Type B pancreatic cell (in vitro differentiated cells): ENCODE measurements at regions not wholly inside any gene's neighbourhood (a gene's known extent, or its start where the extent isn't known, plus 50 kb on each side); places are given as distances from the start of the nearest gene placed in this dataset.

ENCODE experiments used
- DNase-seq: peaks from one replicate; pipeline ENCODE4 v3.0.0; 2021; ENCODE audit warnings: mixed read lengths; ENCODE audit not compliant: unreplicated experiment; ENCODE audit errors: extremely low spot score
- H3K27ac Mint-ChIP-seq: 2 replicates; pipeline ENCODE4 v1.8.0; 2021; ENCODE audit warnings: mild to moderate bottlenecking, mixed read lengths
- H3K27me3 Mint-ChIP-seq: 2 replicates; pipeline ENCODE4 v1.8.0; 2021; ENCODE audit warnings: mixed read lengths
- H3K36me3 Mint-ChIP-seq: 2 replicates; pipeline ENCODE4 v1.8.0; 2021; ENCODE audit warnings: mixed read lengths
- H3K4me1 Mint-ChIP-seq: one replicate; pipeline ENCODE4 v1.8.0; 2021; ENCODE audit warnings: mixed read lengths; ENCODE audit not compliant: unreplicated experiment
- H3K4me3 Mint-ChIP-seq: 2 replicates; pipeline ENCODE4 v1.8.0; 2021; ENCODE audit warnings: mild to moderate bottlenecking, mixed read lengths
- H3K9me3 Mint-ChIP-seq: 2 replicates; pipeline ENCODE4 v1.8.0; 2021; ENCODE audit warnings: mixed read lengths
- TF ChIP-seq, protein P1 (sequence below): fragments of 200-600 bp; sonication (generic); conservative IDR thresholded peaks from 2 replicates; pipeline ENCODE4 v1.5.0; 2021; ENCODE audit warnings: antibody characterized with exemption, mild to moderate bottlenecking

DNA sequence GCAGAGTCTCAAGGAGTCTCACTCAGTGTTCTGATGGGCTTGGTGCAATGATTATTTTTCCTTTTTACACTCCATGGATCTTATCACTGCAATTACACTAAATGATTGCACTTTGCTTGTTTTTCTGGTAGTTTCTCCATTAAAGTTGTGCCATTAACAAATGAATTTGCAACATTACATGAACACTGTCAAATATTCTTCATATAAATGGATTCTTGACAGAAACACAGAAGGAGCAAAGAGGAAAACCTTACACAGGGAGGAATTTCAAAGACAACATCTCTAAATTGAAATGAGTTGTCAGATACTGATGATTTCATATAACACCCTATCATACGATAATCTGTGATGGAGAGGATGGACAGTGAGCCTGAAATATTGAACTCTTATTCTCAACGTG lies 65.4 kb upstream of the CHST9 start:
- no peaks in the 10 kb centered on the region for H3K9me3 Mint-ChIP-seq
- H3K27me3 Mint-ChIP-seq: peaks cover 31% of the 10 kb centered on the region
- H3K36me3 Mint-ChIP-seq: no peaks in the 10 kb centered on the region
- no peak overlapping the region for H3K27ac Mint-ChIP-seq
- DNase-seq: no peak
- H3K4me1 Mint-ChIP-seq: peaks cover 14% of the 10 kb centered on the region
- TF ChIP-seq, protein P1, sequence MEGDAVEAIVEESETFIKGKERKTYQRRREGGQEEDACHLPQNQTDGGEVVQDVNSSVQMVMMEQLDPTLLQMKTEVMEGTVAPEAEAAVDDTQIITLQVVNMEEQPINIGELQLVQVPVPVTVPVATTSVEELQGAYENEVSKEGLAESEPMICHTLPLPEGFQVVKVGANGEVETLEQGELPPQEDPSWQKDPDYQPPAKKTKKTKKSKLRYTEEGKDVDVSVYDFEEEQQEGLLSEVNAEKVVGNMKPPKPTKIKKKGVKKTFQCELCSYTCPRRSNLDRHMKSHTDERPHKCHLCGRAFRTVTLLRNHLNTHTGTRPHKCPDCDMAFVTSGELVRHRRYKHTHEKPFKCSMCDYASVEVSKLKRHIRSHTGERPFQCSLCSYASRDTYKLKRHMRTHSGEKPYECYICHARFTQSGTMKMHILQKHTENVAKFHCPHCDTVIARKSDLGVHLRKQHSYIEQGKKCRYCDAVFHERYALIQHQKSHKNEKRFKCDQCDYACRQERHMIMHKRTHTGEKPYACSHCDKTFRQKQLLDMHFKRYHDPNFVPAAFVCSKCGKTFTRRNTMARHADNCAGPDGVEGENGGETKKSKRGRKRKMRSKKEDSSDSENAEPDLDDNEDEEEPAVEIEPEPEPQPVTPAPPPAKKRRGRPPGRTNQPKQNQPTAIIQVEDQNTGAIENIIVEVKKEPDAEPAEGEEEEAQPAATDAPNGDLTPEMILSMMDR: no peak
- H3K4me3 Mint-ChIP-seq: no peak overlapping the region

DNA sequence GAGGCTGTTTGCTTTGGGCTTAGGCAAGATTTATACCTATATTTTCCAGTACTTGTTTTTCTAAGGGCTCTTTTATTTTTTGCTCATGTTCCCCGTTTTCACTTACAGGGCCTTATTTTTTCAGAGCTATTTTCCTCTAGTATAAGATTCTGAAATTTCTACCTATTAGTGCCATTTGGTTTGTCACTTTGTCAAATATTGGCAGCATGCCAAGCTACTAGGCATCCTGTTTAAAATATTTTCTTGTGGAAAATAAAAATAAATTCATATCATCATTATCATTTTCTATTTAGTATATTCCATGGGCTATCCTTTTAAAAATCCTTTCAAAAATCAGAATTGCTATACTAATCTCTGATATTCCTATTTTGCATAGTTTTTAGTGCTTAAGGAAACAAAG lies 64.8 kb upstream of the CHST9 start:
- Mint-ChIP-seq H3K4me1 (peaks cover 14% of the 10 kb centered on the region), H3K9me3 (no peaks in the 10 kb centered on the region), H3K36me3 (no peaks in the 10 kb centered on the region), H3K27ac (no peak overlapping the region), H3K27me3 (peaks cover 29% of the 10 kb centered on the region), H3K4me3 (no peak overlapping the region)
- TF ChIP-seq, protein P1: no peak
- no peak for DNase-seq

DNA sequence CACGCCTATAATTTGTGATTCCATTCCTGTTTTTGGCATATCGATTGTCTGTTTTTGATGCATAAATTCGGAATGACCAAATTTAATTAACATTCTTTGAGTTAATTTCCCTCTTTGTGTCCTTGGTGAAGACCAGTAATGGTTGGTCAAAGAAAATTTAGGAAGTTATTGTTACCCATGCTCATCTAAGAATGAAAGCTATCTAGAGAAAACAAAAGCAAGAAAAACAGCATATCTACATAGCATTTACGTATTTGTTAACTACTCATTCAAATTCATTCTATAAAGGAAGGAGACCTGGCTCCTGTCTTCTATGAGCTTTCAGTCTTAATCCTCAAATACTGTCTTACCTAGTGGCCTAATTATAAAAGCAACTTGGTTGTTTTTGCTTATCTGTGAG lies 59.2 kb upstream of the CHST9 start:
- no peak overlapping the region for H3K4me3 Mint-ChIP-seq
- no peak overlapping the region for H3K27ac Mint-ChIP-seq
- H3K36me3 Mint-ChIP-seq: no peaks in the 10 kb centered on the region
- TF ChIP-seq, protein P1: no peak
- no peaks in the 10 kb centered on the region for H3K9me3 Mint-ChIP-seq
- H3K27me3 Mint-ChIP-seq: peaks cover 30% of the 10 kb centered on the region
- H3K4me1 Mint-ChIP-seq: peaks cover 17% of the 10 kb centered on the region
- no peak for DNase-seq

DNA sequence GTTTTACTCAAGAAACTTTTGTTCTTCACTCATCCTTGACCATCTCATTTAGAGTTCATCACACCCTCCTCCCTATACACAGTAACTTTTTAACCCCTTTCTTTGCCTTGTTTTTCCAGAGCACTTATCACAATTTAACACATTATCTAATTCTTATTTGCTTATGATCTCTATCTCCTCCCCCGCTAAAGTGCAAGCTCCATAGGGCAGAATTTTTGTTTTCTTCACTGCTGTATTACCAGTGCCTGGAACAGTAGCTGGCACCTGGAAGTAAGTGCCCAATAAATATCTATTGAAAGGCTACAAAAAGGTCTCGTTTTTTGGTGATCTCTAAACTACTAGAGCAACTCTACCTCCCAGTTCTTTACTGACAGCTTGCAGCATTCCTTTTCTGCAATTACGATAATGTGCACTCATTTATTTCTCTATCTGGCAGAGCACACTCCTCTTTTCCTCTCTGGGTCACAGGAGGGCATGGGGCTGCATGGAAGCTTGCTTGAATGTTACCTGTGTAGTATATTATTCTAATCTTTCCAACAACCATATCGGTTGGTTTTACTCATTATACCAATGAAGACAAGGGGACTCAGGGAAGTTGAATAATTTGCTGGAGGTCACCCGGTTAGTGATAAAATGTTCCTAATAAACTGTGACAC lies 57.4 kb upstream of the CHST9 start:
- Mint-ChIP-seq H3K9me3 (no peaks in the 10 kb centered on the region), H3K27me3 (peaks cover 19% of the 10 kb centered on the region), H3K4me3 (no peak overlapping the region), H3K4me1 (peaks cover 17% of the 10 kb centered on the region), H3K27ac (no peak overlapping the region), H3K36me3 (no peaks in the 10 kb centered on the region)
- TF ChIP-seq, protein P1: no peak
- no peak for DNase-seq

DNA sequence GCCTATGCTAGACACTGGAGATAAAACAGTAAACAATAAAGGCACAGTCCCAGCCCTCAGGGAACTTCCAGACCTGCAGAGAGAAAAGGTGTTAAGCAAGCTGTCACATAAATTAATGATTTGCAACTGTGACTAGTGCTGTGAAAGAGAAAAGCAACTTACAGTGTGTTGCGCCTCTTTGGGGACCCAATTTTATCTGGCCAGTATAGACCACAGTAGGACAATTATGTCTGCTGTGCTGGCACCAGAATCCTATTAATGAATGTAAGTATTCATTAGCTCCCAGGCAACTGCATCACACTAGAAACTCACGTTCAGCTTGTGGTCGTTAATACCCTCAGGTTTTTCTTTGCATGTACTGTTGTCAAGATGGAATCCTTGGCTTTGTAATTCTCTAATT lies 55.3 kb upstream of the CHST9 start:
- Mint-ChIP-seq H3K4me1 (peaks cover 15% of the 10 kb centered on the region), H3K4me3 (no peak overlapping the region), H3K9me3 (no peaks in the 10 kb centered on the region), H3K27me3 (peaks cover 17% of the 10 kb centered on the region), H3K36me3 (no peaks in the 10 kb centered on the region), H3K27ac (no peak overlapping the region)
- no peak for DNase-seq
- TF ChIP-seq, protein P1: no peak

DNA sequence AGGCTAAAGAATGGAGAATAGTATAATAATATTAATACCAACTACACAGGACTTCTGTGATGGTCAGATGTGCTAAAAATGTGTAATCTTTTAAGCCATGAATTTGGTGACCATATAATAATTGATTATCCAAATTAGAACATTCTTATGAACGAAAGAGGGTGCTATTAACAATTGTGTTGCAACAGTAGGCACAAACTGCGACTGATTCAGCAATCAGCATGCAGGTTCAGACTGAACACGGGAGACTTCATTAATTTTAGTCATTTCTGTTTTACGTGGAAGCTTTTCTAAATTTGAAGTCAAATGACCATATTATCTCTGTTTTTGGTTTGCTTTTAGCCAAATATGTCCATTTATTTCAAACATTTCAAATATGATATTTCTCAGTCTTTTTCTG lies 54.6 kb upstream of the CHST9 start:
- Mint-ChIP-seq H3K4me3 (no peak overlapping the region), H3K27me3 (peaks cover 23% of the 10 kb centered on the region), H3K27ac (no peak overlapping the region), H3K36me3 (no peaks in the 10 kb centered on the region), H3K4me1 (peaks cover 15% of the 10 kb centered on the region), H3K9me3 (no peaks in the 10 kb centered on the region)
- DNase-seq: no peak
- TF ChIP-seq, protein P1: no peak
